Activated naive CD8-positive, alpha-beta T cell treated with anti-CD3 and anti-CD28 coated beads, Interleukin-2, amount 50 U/mL, for 16 hours (primary cell): ENCODE measurements at regions not wholly inside any gene's neighbourhood (a gene's known extent, or its start where the extent isn't known, plus 50 kb on each side); places are given as distances from the start of the nearest gene placed in this dataset.

Experiments
- DNase-seq: peaks from one replicate; pipeline ENCODE4 v3.0.0-alpha.2; 2020; ENCODE audit warnings: low read depth, low spot score

DNA sequence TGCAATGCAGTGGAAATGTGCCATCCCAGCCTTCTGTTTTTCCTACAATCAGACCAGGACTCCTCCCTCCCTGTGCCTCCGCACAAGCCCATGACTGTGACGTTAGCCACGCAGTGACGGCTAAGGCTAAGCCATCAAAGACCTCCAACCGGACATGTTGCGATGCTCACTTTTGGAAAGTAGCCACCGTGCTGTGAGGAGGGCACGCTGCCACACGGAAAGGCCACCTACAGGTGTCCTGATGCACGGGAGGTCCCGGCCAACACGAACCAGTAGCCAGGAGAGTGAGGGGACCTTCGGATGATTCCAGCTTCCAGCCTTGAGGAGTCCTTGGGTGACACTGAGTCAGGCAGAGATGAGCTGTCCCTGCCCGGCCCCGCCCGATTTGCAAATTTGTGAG lies 53.9 kb downstream of the FOXL1 start:
- DNase-seq, result no peak

DNA sequence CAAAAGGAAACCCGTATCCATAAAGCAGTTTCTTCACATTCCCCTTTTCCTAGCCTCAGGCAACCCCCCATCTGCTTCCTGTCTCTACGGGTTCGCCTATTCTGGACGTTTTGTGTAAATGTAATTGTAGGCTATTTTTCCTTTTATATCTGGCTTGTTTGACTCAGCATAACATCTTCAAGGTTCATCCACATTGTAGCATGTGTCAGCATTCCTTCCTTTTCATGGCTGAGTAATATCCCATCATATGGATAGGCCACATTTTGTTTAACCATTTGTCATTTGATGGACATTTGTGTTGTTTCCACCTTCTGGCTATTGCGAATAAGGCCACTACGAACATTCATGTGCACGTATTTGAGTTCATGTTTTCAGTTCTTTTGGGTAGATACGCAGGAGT lies 54.6 kb downstream of the FOXL1 start:
- DNase-seq, result no peak

DNA sequence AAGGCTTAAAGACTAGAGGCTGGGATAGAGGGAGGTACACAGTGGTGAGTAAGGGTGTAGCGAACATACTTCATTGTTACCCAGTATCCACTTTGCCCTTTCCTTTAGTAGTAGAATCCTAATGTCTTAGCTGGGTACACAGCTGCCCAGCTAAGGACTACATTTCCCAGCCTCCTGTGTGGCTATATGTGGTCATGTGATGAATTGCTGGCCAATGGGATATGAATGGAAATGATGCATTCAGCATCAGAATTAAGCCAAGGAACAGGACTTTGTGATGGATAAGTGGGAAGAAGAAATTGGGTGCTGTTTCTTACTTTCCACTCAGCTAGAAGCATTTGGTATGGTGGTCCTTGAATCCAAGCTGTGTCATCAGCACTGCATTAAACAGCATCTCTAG lies 55.9 kb downstream of the FOXL1 start:
- no peak for DNase-seq

DNA sequence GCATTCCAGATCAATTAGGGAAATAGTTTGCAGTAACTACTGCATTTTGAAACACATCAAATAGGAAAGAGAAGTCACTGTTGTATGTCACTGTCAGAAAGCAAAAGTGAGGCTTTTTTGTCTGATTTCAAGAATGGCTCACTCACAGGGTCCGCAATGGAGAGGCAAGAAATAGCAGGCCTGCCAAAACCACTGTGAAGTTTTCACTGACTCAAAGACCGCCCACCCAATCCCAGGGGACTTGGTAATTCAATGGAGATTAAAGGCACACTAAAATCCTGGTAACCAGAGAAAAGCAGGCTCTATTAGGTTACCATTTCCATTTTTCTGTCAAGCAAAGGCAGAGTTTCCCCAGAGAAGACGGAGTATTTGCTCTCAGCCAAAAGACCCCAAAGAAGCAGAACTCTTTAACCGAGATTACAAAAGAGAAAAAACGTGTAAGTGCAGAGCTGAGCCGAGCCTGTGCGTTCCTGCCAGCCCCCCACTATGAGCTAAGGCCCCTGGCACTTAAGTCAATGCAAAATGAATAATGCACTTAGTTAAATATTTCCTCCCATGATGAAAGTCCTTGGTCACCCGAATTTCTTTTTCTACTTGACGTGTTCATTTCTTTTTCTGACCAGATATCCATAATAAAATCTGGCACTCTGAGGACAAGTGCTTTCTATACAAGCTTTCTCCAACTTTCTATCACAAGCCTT lies 57.0 kb downstream of the FOXL1 start:
- no peak for DNase-seq

DNA sequence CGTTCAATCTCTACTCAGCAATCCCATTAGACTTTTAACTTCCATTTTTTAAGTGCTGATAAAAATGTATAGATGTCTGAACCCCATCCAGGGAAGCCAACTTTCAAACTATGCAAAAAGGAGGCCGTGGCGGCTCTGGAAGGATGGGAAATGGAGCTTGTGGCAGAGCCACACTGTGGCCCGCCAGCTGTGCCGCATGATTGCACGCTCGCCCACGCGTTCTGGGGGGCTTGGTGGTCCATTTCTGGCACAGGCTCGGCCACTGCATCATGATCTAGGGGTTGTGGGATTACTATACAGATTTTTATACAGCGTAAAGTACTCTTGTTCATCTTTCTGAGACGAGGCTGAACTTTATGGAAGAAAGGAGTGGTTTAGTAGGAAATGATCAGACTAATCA lies 57.6 kb downstream of the FOXL1 start:
- no peak for DNase-seq

DNA sequence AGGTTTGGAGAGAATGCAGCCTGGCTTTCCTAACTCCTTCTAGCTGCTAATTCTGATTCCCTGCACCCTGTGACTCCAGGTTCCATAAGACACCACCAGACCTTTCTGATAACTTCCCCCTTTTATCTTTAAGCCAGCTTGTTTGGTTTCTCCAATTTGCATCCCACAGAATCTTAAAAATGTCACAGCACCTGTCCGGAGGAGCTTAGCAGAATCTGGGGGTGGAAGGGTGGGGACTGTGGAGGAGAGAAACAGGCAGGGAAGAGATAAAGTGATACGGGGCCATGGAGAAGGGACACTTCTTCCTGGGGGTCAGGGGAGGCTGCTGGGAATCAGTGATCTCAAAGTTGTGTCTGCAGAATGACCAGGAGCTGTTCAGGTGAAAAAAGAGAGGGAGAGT lies 59.4 kb downstream of the FOXL1 start:
- no peak for DNase-seq

DNA sequence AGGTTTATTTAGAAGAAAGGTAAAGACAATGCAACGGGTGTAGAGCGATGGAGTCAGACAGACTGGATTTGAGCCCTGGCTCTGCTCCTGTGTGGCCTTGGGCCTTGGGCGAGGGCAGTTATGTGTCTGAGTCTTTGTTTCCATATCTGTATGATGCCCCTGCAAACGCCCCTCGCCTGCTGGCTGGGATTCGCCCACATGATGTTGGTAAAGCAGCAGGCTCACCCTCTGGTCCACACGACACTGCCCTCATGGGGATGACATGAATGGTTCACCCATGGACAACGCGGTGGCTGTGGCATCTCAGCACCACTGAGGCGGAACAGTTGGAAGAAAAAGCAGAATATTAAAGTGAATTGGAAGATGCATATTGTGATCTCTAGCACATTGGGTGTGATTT lies 60.3 kb downstream of the FOXL1 start:
- no peak for DNase-seq

DNA sequence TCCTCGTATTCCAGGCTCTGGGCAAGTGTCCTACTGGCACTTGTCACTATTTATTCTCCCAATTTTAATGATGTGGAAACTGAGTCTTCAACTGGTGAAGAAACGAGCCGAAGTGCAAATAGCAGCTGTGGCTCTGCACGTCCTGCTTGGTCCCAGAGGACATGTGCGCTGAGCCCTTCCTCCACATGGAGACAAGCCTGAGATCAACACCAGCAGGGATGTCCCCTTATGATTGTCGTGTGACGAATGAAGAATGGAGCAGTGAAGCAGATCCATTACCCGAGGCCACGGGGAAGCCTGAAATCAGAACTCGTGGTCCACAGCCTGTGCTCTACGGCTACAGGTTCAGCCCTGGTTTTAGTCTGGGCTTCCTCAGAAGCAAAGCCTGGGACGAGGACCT lies 61.0 kb downstream of the FOXL1 start:
- no peak for DNase-seq

DNA sequence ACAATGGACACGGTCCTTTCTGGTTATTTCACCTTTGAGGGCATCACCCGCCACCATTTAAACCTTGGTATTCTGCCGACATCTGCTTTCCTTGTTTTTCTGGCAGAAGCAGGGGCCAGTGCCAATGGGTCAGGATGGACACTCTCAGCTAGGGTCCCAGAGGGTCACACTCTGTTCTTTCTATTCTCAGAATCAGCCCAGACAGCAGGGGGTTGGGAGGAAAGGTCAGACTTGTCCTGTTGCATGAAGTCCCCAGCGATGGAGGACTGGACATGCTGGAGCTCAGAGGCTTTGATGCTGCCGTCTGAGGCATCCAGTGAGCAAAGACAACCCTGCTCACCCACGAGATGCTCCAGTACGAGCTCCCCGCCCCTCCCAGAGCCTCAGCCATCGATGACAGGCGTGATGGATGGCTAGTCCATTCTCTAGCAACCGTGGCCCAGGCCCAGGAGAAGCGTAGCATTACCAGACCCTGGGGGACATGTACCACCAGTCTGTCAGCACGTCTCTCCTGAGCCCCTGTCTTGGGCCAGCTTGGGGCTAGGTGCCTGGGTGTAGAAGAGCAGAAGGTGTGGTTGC lies 62.0 kb downstream of the FOXL1 start:
- DNase-seq, result no peak

DNA sequence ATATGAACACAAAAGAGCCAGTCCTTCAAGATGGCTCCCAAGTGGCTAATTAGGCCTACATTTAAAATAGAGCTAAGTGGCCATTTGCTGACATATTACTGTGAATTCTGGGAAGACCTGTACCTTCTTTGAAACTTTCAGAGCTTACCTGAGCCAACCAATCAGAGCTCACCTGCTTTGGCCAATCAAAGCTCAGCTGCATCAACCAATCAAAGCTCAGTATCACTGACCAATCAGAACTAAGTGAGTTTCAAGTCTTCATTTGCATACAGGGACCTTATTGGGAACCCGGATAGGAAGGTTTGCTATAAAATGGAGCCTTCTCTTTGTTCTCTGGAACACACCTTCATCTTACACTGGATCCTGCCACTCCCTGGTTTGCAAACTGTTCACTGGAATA lies 63.7 kb downstream of the FOXL1 start:
- DNase-seq, result no peak

DNA sequence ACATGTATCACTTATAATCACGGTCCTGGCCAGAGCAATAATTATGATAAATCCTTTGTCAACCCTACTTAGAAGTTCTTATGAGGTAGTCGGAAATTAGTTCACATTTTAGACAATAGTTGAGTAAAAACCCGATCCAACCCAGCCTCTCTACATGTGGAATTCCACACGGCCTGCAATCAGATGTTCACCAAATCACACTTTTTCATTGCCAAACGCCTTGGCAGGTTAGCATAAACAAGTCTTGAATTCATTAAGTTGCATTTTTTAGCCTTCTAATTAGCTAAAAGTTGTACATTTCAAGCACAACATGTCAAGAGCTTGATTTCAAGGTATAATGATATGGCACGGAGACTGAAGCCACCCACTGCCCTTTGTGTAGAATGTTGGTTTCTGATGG lies 65.3 kb downstream of the FOXL1 start:
- no peak for DNase-seq

DNA sequence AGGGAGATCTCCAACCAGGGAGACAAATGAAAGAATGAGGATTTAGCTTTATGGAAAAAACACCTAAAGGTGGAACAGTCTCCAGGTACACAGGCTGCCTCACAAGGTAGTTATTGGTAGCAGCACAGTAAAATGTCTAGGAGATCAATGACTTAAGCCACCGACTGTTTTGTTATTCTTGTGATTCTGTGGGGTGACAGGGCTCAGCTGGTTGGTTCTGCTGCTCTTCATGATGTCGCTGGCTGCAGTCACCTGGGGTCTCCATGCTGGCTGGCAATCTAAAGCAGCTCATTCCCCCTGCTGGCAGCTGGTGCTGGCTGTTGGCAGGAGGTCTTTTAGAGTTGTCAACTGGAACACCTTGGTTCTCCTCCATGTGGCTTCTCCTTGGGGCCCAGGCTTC lies 69.2 kb downstream of the FOXL1 start:
- DNase-seq, result no peak

DNA sequence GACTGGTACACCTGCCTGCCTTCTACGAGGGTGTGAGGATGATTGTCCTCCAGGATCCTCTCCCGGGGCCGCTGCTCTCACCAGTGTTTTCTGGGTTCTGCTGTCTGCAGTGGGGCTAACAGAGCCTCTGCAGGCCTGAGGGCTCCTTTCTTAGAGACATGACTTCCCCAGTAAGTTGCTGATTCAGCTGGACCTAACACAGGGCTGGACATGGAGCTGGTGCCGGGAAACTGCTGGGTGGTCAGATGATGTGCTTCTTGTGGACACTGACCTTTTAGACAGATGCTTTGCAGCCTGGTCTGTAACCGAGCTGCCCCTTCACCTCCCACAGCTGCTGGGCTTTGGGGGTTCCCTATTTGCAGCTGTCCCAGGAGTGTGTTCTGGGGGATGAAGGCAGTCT lies 71.5 kb downstream of the FOXL1 start:
- DNase-seq, result no peak

DNA sequence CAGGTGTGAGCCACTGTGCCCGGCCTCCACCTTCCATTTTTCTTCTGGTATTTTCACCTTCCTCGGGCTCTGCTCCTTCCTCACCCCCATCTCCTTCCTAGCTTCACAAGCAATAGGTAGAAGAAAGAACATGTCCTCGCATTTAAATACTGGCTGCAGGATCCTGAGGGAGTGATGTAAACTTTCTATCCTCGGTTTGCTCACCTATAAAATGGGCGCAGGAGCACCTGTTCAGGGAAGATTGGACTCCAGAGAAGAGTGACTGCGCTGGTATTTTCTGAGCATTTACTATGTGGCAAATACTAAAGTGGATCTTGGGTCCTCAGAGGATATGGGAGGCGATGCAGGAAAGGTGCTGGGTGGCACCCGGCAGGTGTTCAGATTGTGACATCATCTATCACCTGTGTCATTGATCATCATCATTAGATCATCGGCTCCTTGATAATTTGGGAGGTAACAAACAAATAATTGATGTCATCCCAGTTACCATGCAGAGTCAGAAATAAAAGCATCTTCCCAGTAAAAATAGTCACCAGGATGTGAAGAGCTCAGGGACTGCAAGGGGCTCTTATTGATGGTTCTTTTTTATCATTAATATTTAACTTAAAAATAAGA lies 72.8 kb downstream of the FOXL1 start:
- DNase-seq, result no peak

DNA sequence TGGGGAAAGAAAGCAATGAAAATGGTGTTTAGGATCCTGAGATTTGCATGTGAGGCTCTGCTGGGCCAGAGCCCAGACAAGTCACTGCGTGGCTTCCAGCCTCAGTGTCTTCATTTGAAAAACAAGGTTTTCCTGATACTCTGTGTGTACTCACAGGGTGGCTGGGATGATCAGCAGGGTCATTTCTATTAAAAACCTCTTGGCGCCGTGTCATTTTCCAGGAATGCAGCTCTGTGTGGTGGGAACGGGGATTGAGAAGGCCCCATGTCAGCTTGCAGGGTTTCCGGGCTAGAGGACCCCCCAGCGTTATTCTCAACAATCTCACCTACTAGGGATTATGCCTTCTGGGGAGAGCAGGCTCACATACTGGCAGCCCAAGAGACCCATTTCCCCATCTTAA lies 73.5 kb downstream of the FOXL1 start:
- no peak for DNase-seq

DNA sequence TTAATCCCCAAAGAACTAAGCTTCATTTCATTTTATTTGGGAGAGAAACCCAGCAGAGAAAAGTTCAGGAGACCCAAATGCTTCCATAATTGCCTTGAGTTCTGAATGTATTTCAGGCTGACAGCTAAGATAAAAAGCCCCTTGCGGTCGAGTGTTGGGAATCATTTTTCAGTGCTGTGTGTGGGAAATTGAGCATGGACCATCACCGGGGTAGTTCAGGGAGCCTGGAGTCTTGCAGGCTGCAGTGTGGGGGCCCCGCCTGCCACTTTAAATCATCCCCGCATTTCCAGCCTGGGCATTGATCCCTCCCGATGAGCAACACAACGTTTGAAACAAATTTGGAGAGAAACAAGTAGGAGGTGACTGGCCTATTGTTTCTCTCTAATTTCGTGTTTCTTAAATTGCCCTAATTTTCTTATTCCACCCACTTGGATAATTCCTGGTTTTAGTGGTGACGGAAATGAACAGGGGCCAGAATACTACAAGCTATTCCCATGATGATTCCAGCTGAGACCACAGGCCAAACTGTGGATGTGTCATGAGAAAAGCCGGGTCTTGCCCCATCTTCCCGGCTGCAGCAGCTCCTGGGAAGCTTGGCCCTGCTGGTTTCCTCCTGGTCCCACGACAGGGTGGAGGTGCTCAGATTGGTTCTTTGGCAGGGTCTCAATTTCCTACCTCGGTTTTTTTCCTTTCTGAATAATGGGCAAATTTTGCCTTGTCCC lies 75.1 kb downstream of the FOXL1 start:
- no peak for DNase-seq

DNA sequence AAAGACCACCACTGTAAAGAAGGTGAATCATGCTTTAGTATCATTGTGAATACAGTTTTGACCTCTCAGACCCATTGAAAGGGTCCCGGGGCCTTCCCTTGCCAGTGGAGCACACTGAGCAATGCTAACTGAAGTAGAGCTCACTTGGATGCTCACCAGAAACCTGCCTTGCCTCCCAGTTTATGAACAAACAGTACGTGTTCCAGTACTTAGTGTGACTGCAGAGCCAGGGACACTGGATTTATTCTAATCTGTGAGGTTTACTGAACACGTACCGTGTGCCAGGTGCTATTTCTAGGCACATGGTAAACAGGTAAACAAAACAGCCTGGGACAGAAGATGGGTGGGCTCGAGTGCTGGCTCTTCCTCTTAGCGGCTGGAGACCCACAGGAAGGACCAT lies 79.6 kb downstream of the FOXL1 start:
- no peak for DNase-seq

DNA sequence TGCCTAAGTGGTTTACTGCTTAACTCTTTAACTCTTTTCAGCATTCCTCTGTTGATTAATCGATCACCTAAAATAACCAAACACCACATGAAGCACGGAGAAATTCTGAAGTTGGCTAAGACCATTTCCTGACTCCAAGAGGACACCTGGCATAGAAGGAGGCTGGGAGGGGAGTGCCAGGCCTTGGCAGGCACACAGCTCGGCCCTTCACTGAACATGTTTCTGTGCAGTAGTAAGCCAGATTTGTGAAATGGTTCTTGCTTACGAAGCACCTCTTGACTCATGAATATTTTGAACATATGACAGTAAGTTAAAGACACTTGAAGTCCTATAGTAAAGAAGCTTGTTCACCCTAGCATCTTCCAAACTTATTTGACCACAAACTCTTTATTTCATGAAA lies 82.3 kb downstream of the FOXL1 start:
- no peak for DNase-seq

DNA sequence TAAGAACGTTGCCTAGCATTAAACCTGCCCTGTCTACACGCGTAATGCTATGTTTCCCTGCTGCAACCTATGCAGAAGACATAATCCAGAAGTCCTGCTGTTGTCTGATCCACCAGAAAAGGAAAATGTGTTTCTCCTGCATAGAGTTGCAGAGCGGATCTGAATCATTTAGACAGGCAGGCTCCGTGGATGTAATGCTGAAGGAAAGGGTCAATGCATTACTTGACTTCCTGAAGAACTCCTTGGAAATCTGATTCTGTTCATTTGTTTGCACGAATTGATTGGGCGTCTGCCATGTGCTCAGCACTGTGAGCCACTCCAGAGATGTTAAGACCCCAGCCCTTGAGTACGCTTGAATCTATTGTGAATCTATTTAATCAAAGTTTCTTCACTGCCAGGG lies 83.4 kb downstream of the FOXL1 start:
- no peak for DNase-seq

DNA sequence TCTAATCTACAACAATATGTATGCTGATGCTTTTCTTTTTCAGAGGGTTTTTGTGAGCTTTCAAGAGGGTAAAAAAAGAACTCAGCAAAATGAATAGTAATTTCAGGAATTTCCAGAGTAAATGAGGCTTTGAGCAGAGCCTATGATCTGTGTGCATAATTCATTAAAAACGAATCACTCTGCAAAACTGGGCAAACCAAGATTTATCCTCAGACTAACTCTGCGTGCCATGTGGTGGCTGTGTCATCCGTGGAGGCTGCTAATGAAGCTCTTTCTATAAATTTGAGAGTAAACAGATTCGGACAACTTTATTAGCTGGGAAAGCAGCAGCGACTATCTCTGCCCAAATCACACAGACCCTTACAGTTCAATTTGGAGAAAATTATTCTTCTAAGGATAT lies 83.8 kb downstream of the FOXL1 start:
- no peak for DNase-seq

DNA sequence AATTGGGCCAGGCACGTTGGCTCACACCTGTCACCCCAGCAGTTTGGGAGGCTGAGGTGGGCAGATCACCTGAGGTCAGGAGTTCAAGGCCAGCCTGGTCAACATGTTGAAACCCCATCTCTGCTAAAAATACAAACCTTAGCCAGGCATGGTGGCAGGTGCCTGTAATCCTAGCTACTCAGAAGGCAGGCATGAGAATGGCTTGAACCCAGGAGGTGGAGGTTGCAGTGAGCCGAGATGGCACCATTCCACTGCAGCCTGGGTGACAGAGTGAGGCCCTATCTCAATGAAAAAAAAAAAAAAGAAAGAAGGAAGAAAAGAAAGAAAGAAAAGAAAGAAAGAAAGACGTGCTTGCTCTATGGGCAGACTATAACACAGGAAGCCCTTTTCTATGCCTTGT lies 84.4 kb downstream of the FOXL1 start:
- no peak for DNase-seq

DNA sequence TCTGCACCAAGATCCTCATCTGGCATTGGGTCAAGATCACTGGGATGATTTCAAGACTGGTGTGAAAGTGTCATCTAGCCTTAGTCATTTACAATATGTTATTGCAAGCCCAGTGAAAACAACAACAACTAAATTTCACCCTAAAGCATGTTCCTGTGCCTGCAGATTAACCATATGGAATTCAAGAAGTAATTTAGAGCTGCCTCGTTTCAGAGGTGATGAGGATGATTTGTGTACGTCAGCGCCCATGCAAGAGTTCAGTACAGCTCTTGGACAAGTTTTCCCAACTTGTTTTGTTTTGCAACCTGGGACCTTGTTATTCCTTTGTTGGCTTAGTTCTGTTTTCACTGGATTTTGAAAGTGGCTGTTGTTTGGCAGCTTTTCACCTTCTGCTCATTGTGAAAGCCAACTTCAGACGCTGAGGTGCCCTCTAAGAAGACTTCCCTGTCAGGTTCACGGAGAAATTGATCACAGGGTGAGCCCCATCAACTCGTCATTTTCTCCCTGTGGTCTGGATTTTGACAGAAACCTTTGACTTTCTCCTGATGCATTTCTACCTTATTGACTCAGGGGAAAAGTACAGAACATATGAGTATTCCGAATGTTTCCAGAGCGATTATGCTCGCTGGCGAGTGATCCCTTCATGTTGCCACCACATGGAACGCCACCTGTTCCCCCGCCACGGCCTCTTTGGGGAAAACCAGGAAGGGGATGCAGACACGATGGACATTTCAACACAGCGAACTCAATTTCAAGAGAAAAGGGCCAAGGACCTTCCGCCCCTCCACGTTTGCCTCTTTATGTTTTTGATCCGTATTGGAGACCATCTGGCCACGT lies 85.6 kb downstream of the FOXL1 start:
- DNase-seq, result no peak
